GM21367 (cell line): ENCODE measurements at regions not wholly inside any gene's neighbourhood (a gene's known extent, or its start where the extent isn't known, plus 50 kb on each side); places are given as distances from the start of the nearest gene placed in this dataset.
"Not testable (repeated sequence)": the region's sequence is repeated elsewhere in the genome, so short reads cannot be mapped to it uniquely, and the experiment has no call there.

ENCODE experiments used
- ATAC-seq: cut with Tn5 transposase; IDR thresholded peaks from one replicate; pipeline ENCODE4 v1.9.1; 2021; ENCODE audit not compliant: unreplicated experiment

- ATAC-seq = no peak
Observed at GRCh38 chr13:66074018-66074615, 1156.0 kb downstream of the PCDH9 start.

- ATAC-seq = not testable (repeated sequence)
Observed at GRCh38 chr13:66072097-66072496, 1158.0 kb downstream of the PCDH9 start.

GRCh38 chr13:66071608-66072007, 1158.5 kb downstream of the PCDH9 start:
- ATAC-seq = no peak

GRCh38 chr13:66071029-66071428, 1159.1 kb downstream of the PCDH9 start:
- no peak for ATAC-seq

GRCh38 chr13:66069570-66069969, 1160.6 kb downstream of the PCDH9 start:
- no peak for ATAC-seq

- ATAC-seq = no peak
Observed at GRCh38 chr13:66068683-66069082, 1161.5 kb downstream of the PCDH9 start.

- ATAC-seq = no peak
Observed at GRCh38 chr13:66048888-66049287, 1181.2 kb downstream of the PCDH9 start.

GRCh38 chr13:66040506-66040905, 1189.6 kb downstream of the PCDH9 start:
- no peak for ATAC-seq

- ATAC-seq = no peak
Observed at GRCh38 chr13:66037096-66037495, 1193.0 kb downstream of the PCDH9 start.

GRCh38 chr13:66036636-66037035, 1193.5 kb downstream of the PCDH9 start:
- no peak for ATAC-seq

GRCh38 chr13:66036024-66036614, 1194.0 kb downstream of the PCDH9 start:
- ATAC-seq = no peak

- ATAC-seq = no peak
Observed at GRCh38 chr13:66033924-66034323, 1196.2 kb downstream of the PCDH9 start.

- no peak for ATAC-seq
Observed at GRCh38 chr13:66021846-66022245, 1208.3 kb downstream of the PCDH9 start.

- ATAC-seq = no peak
Observed at GRCh38 chr13:66014771-66015170, 1215.4 kb downstream of the PCDH9 start.

GRCh38 chr13:66009241-66009640, 1220.9 kb downstream of the PCDH9 start:
- ATAC-seq = no peak

- ATAC-seq = no peak
Observed at GRCh38 chr13:66003558-66003957, 1226.6 kb downstream of the PCDH9 start.

GRCh38 chr13:66001140-66001539, 1229.0 kb downstream of the PCDH9 start:
- no peak for ATAC-seq

GRCh38 chr13:65999411-65999810, 1230.7 kb downstream of the PCDH9 start:
- ATAC-seq = no peak

- no peak for ATAC-seq
Observed at GRCh38 chr13:65990684-65991083, 1239.5 kb downstream of the PCDH9 start.

- ATAC-seq = no peak
Observed at GRCh38 chr13:65985612-65986011, 1244.5 kb downstream of the PCDH9 start.

GRCh38 chr13:65977525-65977924, 1252.6 kb downstream of the PCDH9 start:
- no peak for ATAC-seq

- no peak for ATAC-seq
Observed at GRCh38 chr13:65971541-65971940, 1258.6 kb downstream of the PCDH9 start.

- no peak for ATAC-seq
Observed at GRCh38 chr13:65966991-65967451, 1263.1 kb downstream of the PCDH9 start.
